ENCODE measurements at regions not wholly inside any gene's neighbourhood (a gene's known extent, or its start where the extent isn't known, plus 50 kb on each side); places are given as distances from the start of the nearest gene placed in this dataset.

DNA sequence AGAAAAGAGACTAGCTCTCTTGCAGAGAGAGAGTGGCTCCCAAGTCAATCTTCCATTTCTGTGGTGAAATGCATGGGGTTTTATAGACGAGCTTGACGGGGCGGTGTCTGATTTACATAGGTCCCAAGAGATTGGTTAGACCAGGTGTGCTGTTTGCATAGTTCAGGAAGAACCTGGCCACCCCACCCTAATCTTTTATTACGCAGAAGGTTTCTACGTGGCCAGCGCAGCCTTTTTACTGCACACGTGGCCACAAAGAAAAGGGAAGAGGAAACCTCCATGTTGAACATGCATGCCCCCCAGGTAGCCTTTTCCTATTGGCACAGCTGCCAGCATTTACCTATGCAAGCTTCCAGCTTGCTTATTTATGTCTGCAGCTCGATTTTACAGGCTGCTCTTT is 92.1 kb downstream of the CAVIN4 start:
- no peak for DNase-seq (ENCODE audit: low read depth, low spot score)
- no peak for ATAC-seq
- no TSS peak for BruUV-seq (replicated peaks)
- no peaks in the 10 kb centered on the region for H3K79me2 ChIP-seq (ENCODE audit: control insufficient read depth, insufficient read depth, low read length)
- no peaks in the 10 kb centered on the region for H3K4me1 ChIP-seq (ENCODE audit: control insufficient read depth, insufficient read depth, low read length)
- CTCF ChIA-PET = no interaction called here
- H3K9me3 ChIP-seq (replicated peaks; ENCODE audit: control insufficient read depth, insufficient read depth, low read length) = no peaks in the 10 kb centered on the region
- H3K36me3 ChIP-seq (ENCODE audit: control insufficient read depth in 2 of 2, insufficient read depth in 2 of 2, low read length in 1 of 2) = no peaks in the 10 kb centered on the region
- H4K20me1 ChIP-seq (ENCODE audit: control insufficient read depth, insufficient read depth) = no peaks in the 10 kb centered on the region
- in situ Hi-C loops (cut with MboI) (no loop called here), intact Hi-C loops (cut with micrococcal nuclease; ENCODE audit: unreplicated experiment) (no loop called here)
- no peak overlapping the region for H2AFZ ChIP-seq (ENCODE audit: control insufficient read depth, low read depth, low read length)
- no peak overlapping the region for H3K4me2 ChIP-seq (ENCODE audit: control insufficient read depth, insufficient read depth)
- RAD21 ChIA-PET (ENCODE audit: unreplicated experiment) = interaction anchor here (1.4 kb wide), 1 partner anchor 10 kb away, joined by 3 read pairs; no protein-coding TSS in a partner anchor
- TF ChIP-seq ZSCAN29 (IDR thresholded peaks at IDR 0.05) (no peak), TCF7 (IDR thresholded peaks at IDR 0.05; ENCODE audit: borderline replicate concordance) (no peak), NR2C2 (IDR thresholded peaks at IDR 0.05; ENCODE audit: borderline replicate concordance, control insufficient read depth, insufficient read length, low read depth) (no peak), SMAD5 (IDR thresholded peaks at IDR 0.05; ENCODE audit: low read depth) (no peak)
- TF ChIP-seq, protein P1, sequence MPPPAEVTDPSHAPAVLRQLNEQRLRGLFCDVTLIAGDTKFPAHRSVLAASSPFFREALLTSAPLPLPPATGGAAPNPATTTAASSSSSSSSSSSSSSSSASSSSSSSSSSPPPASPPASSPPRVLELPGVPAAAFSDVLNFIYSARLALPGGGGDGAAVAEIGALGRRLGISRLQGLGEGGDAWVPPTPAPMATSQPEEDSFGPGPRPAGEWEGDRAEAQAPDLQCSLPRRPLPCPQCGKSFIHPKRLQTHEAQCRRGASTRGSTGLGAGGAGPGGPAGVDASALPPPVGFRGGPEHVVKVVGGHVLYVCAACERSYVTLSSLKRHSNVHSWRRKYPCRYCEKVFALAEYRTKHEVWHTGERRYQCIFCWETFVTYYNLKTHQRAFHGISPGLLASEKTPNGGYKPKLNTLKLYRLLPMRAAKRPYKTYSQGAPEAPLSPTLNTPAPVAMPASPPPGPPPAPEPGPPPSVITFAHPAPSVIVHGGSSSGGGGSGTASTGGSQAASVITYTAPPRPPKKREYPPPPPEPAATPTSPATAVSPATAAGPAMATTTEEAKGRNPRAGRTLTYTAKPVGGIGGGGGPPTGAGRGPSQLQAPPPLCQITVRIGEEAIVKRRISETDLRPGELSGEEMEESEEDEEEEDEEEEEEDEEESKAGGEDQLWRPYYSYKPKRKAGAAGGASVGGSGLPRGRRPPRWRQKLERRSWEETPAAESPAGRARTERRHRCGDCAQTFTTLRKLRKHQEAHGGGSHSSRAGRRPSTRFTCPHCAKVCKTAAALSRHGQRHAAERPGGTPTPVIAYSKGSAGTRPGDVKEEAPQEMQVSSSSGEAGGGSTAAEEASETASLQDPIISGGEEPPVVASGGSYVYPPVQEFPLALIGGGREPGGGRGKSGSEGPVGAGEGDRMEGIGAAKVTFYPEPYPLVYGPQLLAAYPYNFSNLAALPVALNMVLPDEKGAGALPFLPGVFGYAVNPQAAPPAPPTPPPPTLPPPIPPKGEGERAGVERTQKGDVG (CRISPR knock-in tag; IDR thresholded peaks at IDR 0.05) = no peak
- no peaks in the 10 kb centered on the region; a peak in 1 of 4 replicates for H3K27me3 ChIP-seq (replicated peaks in 1 of 2; ENCODE audit: control insufficient read depth in 2 of 2, insufficient read depth in 2 of 2, low read length in 1 of 2)
- WGBS (ENCODE audit: insufficient coverage, insufficient replicate concordance, low lambda C conversion rate, missing lambda C conversion rate) = 19% methylated on average over 8 of the region's 8 CpGs
- H3K27ac ChIP-seq (ENCODE audit: control insufficient read depth, insufficient read depth) = no peak overlapping the region
- H3K9ac ChIP-seq (ENCODE audit: control insufficient read depth, insufficient read depth, low read length) = no peak overlapping the region
- FAIRE-seq = no peak
- POLR2A ChIA-PET = no interaction called here
- no peak overlapping the region for H3K4me3 ChIP-seq
- SMC1A ChIA-PET (ENCODE audit: uncharacterized antibody, unreplicated experiment) = no interaction called here

DNA sequence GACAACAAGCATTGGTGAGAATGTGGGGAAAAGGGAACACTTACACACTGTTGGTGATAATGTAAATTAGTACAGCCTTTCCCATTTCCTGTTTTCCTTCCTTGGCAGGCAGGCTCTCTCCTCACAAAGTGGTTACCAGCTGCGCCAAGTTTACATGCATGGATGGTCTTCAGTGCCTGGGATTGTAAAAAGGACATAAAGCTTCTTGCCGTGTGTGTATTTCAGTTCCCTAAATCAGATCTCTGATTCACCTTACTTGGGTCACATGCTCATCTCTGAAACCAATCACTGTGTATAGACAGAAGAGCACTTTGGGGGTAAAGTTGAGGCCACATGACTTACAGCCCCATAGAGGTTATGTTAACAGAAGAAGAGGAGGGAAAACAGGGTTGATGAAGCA is 92.8 kb downstream of the CAVIN4 start:
- ChIA-PET CTCF (no interaction called here), RAD21 (ENCODE audit: unreplicated experiment) (no interaction called here), SMC1A (ENCODE audit: uncharacterized antibody, unreplicated experiment) (no interaction called here), POLR2A (no interaction called here)
- H3K4me2 ChIP-seq (ENCODE audit: control insufficient read depth, insufficient read depth) = no peak overlapping the region
- ATAC-seq (peak; percentile 68), DNase-seq (ENCODE audit: low read depth, low spot score) (no peak), FAIRE-seq (peak; percentile 59)
- in situ Hi-C loops (cut with MboI) (no loop called here), intact Hi-C loops (cut with micrococcal nuclease; ENCODE audit: unreplicated experiment) (no loop called here)
- no peak overlapping the region for H2AFZ ChIP-seq (ENCODE audit: control insufficient read depth, low read depth, low read length)
- no peak overlapping the region for H3K27ac ChIP-seq (ENCODE audit: control insufficient read depth, insufficient read depth)
- H4K20me1 ChIP-seq (ENCODE audit: control insufficient read depth, insufficient read depth) = no peaks in the 10 kb centered on the region
- no peak overlapping the region for H3K4me3 ChIP-seq
- no peaks in the 10 kb centered on the region for H3K9me3 ChIP-seq (replicated peaks; ENCODE audit: control insufficient read depth, insufficient read depth, low read length)
- no peak overlapping the region for H3K9ac ChIP-seq (ENCODE audit: control insufficient read depth, insufficient read depth, low read length)
- H3K36me3 ChIP-seq (ENCODE audit: control insufficient read depth in 2 of 2, insufficient read depth in 2 of 2, low read length in 1 of 2) = no peaks in the 10 kb centered on the region
- TF ChIP-seq RAD51 (IDR thresholded peaks at IDR 0.05) (peak; percentile 25; the same call in 1 of the 2 replicates), SPI1 (IDR thresholded peaks at IDR 0.05; ENCODE audit: borderline replicate concordance, insufficient read depth, low read depth, low read length) (peak; percentile 69), NFYB (IDR thresholded peaks at IDR 0.05; ENCODE audit: insufficient read depth, low read depth, low read length) (0 out of 2 replicates have a peak, but pooled peaks have one; percentile 35), NRF1 (conservative IDR thresholded peaks at IDR 0.05; ENCODE audit: low read depth, low read length) (no peak), IKZF2 (IDR thresholded peaks at IDR 0.05) (0 out of 4 replicates have a peak, but pooled peaks of 1 of the 2 experiments have one; percentile 11)
- WGBS (ENCODE audit: insufficient coverage, insufficient replicate concordance, low lambda C conversion rate, missing lambda C conversion rate) = 0% methylated on average over 2 of the region's 2 CpGs
- BruUV-seq (replicated peaks) = no TSS peak
- no peaks in the 10 kb centered on the region for H3K4me1 ChIP-seq (ENCODE audit: control insufficient read depth, insufficient read depth, low read length)
- no peaks in the 10 kb centered on the region; a peak in 1 of 4 replicates for H3K27me3 ChIP-seq (replicated peaks in 1 of 2; ENCODE audit: control insufficient read depth in 2 of 2, insufficient read depth in 2 of 2, low read length in 1 of 2)
- no peaks in the 10 kb centered on the region for H3K79me2 ChIP-seq (ENCODE audit: control insufficient read depth, insufficient read depth, low read length)
